Middle frontal gyrus (tissue), 1 donor: ENCODE measurements at regions not wholly inside any gene's neighbourhood (a gene's known extent, or its start where the extent isn't known, plus 50 kb on each side); places are given as distances from the start of the nearest gene placed in this dataset.

ENCODE experiments used
- DNase-seq: peaks from one replicate; pipeline ENCODE4 v3.0.0-alpha.2; 2015; ENCODE audit warnings: low spot score; ENCODE audit errors: extremely low spot score

- no peak for DNase-seq
Measured at GRCh38 chr10:105807935-105808587, 1167.0 kb downstream of the SORCS3 start.

- DNase-seq: no peak
Measured at GRCh38 chr10:105803206-105803605, 1162.1 kb downstream of the SORCS3 start.

GRCh38 chr10:105800641-105801040 lies 1159.6 kb downstream of the SORCS3 start:
- DNase-seq: no peak

GRCh38 chr10:105798328-105798889 lies 1157.3 kb downstream of the SORCS3 start:
- DNase-seq: no peak

- no peak for DNase-seq
Measured at GRCh38 chr10:105797234-105797890, 1156.3 kb downstream of the SORCS3 start.

GRCh38 chr10:105793071-105793470 lies 1152.0 kb downstream of the SORCS3 start:
- no peak for DNase-seq

GRCh38 chr10:105785721-105786120 lies 1144.6 kb downstream of the SORCS3 start:
- no peak for DNase-seq

GRCh38 chr10:105783936-105784483 lies 1142.9 kb downstream of the SORCS3 start:
- DNase-seq: no peak

GRCh38 chr10:105774881-105775280 lies 1133.8 kb downstream of the SORCS3 start:
- DNase-seq: no peak

GRCh38 chr10:105774351-105774750 lies 1133.3 kb downstream of the SORCS3 start:
- no peak for DNase-seq

DNA sequence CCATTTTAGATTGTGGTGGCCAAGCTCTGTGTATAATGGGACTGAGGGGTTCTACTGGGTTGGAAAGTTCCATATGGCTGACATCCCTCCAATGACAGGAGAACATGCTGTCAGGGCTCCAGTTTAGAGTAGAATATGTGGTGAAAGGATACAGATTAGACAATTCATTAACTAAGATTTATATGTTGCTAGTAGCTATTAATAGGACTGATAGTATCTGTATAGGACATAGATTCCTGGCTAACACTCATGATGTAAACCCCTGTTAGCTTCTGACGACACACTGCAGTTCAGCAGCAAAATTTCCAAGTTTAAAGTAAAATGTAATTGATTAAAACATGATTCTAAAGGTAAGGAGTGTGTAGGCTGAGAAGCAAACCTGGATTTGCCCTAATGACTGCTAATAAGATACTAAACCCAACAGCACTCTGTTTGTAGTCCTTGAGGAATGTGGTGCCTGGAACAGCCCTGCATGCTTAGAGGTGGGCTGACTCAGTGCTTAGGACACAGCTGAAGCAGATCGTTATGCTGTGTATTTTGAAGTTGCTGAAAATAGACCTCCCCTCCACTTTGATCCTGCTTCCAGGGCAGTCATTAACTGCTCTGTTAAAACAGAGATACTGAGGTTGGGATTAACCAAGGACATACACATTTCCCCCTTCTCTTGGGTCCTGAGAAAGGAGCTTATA lies 1129.6 kb downstream of the SORCS3 start:
- DNase-seq: no peak

GRCh38 chr10:105769248-105770184 lies 1128.4 kb downstream of the SORCS3 start:
- no peak for DNase-seq

DNA sequence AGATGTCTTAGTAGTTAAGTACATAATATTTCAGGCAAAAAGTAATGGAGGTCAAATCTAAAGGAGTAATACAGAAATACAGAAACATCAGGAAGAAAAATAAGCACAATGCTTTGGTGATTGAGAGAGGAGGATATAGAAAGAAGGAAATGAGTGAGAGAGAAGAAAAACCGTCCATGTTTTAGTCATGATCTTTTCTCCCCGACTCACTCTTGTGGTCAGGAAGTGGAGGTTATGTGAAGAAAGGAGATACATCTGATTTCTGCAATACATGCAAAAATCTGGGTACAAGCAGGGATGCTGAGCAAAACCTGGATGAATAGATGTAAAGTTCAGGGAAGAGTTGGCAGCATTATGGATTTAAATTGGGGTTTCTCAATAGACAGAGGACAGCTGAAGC lies 1122.5 kb downstream of the SORCS3 start:
- no peak for DNase-seq

DNA sequence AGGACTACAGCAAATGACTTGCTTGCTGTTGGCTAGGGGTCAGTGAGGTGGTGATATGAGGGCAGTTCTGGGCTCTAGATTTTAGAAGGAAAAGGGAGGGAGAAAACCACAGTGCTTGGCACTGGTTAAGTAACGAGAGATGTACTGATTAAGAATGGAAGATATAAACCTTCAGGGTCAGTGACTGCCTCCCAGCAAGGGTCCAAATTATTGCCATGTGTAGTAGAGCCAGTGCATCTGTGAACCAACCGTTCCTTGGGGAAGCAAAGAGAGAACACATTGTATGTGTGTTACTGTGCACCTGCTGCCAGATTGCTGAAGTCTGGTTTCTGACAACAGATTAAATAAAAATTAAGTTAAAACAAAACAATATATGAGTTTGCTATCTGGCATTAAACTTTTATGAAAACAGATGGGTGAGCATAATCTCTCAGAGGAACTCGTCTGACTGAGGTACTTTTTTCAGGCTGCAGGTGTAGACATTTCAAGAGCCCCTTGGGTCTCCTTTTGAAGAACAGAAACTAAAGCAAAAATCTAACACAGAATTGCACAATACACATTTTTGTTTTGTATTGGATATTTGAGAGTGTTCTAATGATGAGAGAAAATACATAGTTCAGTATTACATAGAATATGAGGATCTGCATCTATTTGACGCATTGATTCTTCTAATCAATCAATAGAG lies 1120.6 kb downstream of the SORCS3 start:
- no peak for DNase-seq

GRCh38 chr10:105759669-105760068 lies 1118.6 kb downstream of the SORCS3 start:
- DNase-seq: no peak

GRCh38 chr10:105758209-105758998 lies 1117.3 kb downstream of the SORCS3 start:
- DNase-seq: no peak

- no peak for DNase-seq
Measured at GRCh38 chr10:105757302-105757701, 1116.2 kb downstream of the SORCS3 start.

- no peak for DNase-seq
Measured at GRCh38 chr10:105756386-105756785, 1115.3 kb downstream of the SORCS3 start.

GRCh38 chr10:105751688-105752087 lies 1110.6 kb downstream of the SORCS3 start:
- no peak for DNase-seq
